Mucosa of descending colon (tissue), 3 donors: ENCODE measurements at regions not wholly inside any gene's neighbourhood (a gene's known extent, or its start where the extent isn't known, plus 50 kb on each side); places are given as distances from the start of the nearest gene placed in this dataset.

Source experiments
- ATAC-seq: fragments of 200-7000 bp; cut with Tn5 transposase; one replicate; pipeline ENCODE4 v1.9.1; 2020; ENCODE audit warnings: mild to moderate bottlenecking, moderate library complexity
- DNase-seq, 3 donors: peaks; one replicate each; pipeline ENCODE4 v3.0.0-alpha.2; 2020
- H3K36me3 ChIP-seq: fragments of 200-600 bp; one replicate; pipeline ENCODE4 v1.8.0; 2021; ENCODE audit warnings: low read depth, mild to moderate bottlenecking
- H3K4me1 ChIP-seq: fragments of 200-600 bp; one replicate; pipeline ENCODE4 v1.8.0; 2021; ENCODE audit warnings: low read depth, mild to moderate bottlenecking
- H3K4me3 ChIP-seq: fragments of 200-600 bp; one replicate; pipeline ENCODE4 v1.8.0; 2021; ENCODE audit warnings: mild to moderate bottlenecking
- H3K9me3 ChIP-seq: fragments of 200-600 bp; one replicate; pipeline ENCODE4 v1.8.0; 2021; ENCODE audit warnings: mild to moderate bottlenecking
- intact Hi-C, 2 donors: fragments of 100-400 bp; cut with DNase I in 1 of 2; cut with micrococcal nuclease in 1 of 2; formaldehyde crosslinking; loops; one replicate each; pipeline versions ENCODE4 v1.11.0 to v1.11.1; 2022; cut with DNase I, micrococcal nuclease
- TF ChIP-seq, protein P1 (sequence below): fragments of 200-600 bp; IDR thresholded peaks from one replicate; pipeline ENCODE4 v1.8.0; 2022; ENCODE audit warnings: antibody characterized with exemption, mild to moderate bottlenecking
- donor health status: DM: no; HTN: no; CAD: no; lungs with moderate emphysema.
- donor health status: DM: no; HTN: no; CAD: no.
- donor health status: DM: no; HTN: yes; CAD: no.

- no peak for ATAC-seq
- no peaks in the 10 kb centered on the region for H3K4me1 ChIP-seq
- no peaks in the 10 kb centered on the region for H3K36me3 ChIP-seq
- DNase-seq, result no peak
- H3K4me3 ChIP-seq, result no peak overlapping the region
- peaks cover 2% of the 10 kb centered on the region for H3K9me3 ChIP-seq
- TF ChIP-seq, protein P1, sequence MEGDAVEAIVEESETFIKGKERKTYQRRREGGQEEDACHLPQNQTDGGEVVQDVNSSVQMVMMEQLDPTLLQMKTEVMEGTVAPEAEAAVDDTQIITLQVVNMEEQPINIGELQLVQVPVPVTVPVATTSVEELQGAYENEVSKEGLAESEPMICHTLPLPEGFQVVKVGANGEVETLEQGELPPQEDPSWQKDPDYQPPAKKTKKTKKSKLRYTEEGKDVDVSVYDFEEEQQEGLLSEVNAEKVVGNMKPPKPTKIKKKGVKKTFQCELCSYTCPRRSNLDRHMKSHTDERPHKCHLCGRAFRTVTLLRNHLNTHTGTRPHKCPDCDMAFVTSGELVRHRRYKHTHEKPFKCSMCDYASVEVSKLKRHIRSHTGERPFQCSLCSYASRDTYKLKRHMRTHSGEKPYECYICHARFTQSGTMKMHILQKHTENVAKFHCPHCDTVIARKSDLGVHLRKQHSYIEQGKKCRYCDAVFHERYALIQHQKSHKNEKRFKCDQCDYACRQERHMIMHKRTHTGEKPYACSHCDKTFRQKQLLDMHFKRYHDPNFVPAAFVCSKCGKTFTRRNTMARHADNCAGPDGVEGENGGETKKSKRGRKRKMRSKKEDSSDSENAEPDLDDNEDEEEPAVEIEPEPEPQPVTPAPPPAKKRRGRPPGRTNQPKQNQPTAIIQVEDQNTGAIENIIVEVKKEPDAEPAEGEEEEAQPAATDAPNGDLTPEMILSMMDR, result no peak
- intact Hi-C loops, result no loop called here
Observed at GRCh38 chr3:96483781-96484180, 330.6 kb upstream of the EPHA6 start.

DNA sequence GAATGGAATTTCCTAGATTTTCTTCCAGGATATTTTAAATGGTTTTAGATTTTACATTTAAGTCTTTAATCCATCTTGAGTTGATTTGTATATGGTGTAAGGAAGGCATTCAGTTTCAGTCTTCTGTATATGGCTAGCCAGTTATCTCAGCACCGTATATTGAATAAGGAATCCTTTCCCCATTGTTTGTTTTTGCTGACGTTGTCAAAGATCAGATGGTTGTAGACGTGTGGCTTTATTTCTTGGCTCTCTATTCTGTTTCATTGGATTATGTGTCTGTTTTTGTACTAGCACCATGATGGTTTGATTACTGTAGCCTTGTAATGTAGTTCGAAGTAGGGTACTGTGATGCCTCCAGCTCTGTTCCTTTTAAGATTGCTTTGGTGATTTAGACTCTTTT is 325.7 kb upstream of the EPHA6 start:
- no peak for ATAC-seq
- Histone ChIP-seq H3K4me3 (no peak overlapping the region), H3K36me3 (no peaks in the 10 kb centered on the region), H3K4me1 (no peaks in the 10 kb centered on the region), H3K9me3 (peaks cover 4% of the 10 kb centered on the region)
- no peak for DNase-seq
- TF ChIP-seq, protein P1, result no peak
- intact Hi-C loops, result no loop called here

- TF ChIP-seq, protein P1, result no peak
- intact Hi-C loops, result no loop called here
- DNase-seq, result no peak
- H3K4me3 ChIP-seq, result no peak overlapping the region
- peaks cover 9% of the 10 kb centered on the region for H3K9me3 ChIP-seq
- H3K4me1 ChIP-seq, result no peaks in the 10 kb centered on the region
- no peak for ATAC-seq
- no peaks in the 10 kb centered on the region for H3K36me3 ChIP-seq
Observed at GRCh38 chr3:96491023-96491422, 323.4 kb upstream of the EPHA6 start.

DNA sequence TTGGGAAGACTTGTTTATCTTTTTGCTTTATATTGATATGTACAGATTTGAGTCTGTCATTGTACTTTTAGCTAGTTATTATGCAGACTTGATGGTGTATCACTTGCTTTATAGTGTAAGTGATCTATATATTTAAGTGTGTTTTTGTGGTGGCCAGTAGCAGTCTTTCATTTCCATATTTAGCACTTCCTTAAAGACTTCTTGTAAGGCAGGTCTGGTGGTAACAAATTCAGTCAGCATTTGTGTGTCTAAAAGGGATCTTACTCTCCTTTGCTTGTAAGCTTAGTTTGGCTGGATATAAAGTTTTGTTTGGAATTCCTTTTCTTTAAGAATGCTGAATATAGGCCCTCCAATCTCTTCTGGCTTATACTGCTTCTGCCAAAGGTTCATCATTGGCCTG is 322.5 kb upstream of the EPHA6 start:
- Histone ChIP-seq H3K4me3 (no peak overlapping the region), H3K36me3 (no peaks in the 10 kb centered on the region), H3K9me3 (peaks cover 9% of the 10 kb centered on the region), H3K4me1 (no peaks in the 10 kb centered on the region)
- ATAC-seq (no peak), DNase-seq (no peak)
- intact Hi-C loops, result no loop called here
- TF ChIP-seq, protein P1, result no peak

GRCh38 chr3:96510334-96510733 is 304.1 kb upstream of the EPHA6 start:
- DNase-seq, result no peak
- Histone ChIP-seq H3K9me3 (peaks cover 5% of the 10 kb centered on the region), H3K36me3 (no peaks in the 10 kb centered on the region), H3K4me1 (no peaks in the 10 kb centered on the region), H3K4me3 (no peak overlapping the region)
- TF ChIP-seq, protein P1, result no peak
- no peak for ATAC-seq
- intact Hi-C loops, result no loop called here

DNA sequence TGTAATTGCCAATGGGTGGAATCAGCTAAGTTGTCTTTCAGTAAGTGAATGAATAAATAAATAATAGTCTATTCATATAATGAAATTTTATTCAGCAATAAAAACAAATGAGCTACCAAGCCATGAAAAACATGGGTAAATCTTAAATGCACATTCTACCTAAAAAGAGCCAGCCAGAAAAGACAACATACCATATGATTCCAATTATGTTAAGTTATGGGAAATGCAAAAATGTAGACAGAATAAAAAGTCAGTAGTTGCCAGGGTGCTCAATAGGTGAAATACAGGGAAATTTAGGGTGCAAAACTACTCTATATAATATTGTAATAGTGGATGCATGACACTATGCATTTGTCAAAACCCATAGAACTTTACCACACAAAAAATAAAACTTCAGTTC is 277.2 kb upstream of the EPHA6 start:
- Histone ChIP-seq H3K4me1 (no peaks in the 10 kb centered on the region), H3K36me3 (no peaks in the 10 kb centered on the region), H3K9me3 (peaks cover 14% of the 10 kb centered on the region), H3K4me3 (no peak overlapping the region)
- intact Hi-C loops, result no loop called here
- DNase-seq, result no peak
- TF ChIP-seq, protein P1, result no peak
- no peak for ATAC-seq
